HG03066 (cell line): ENCODE measurements at regions not wholly inside any gene's neighbourhood (a gene's known extent, or its start where the extent isn't known, plus 50 kb on each side); places are given as distances from the start of the nearest gene placed in this dataset.
"Not testable (repeated sequence)": the region's sequence is repeated elsewhere in the genome, so short reads cannot be mapped to it uniquely, and the experiment has no call there.

Experiments
- ATAC-seq: cut with Tn5 transposase; IDR thresholded peaks from one replicate; pipeline ENCODE4 v1.9.1; 2021; ENCODE audit warnings: low read depth; ENCODE audit not compliant: unreplicated experiment

GRCh38 chr10:10055656-10056442 is 961.8 kb upstream of the CELF2 start:
- no peak for ATAC-seq

- no peak for ATAC-seq
These were observed 960.7 kb upstream of the CELF2 start for GRCh38 chr10:10056961-10057360.

- ATAC-seq = no peak
These were observed 950.0 kb upstream of the CELF2 start for GRCh38 chr10:10067644-10068043.

GRCh38 chr10:10074847-10075246 is 942.8 kb upstream of the CELF2 start:
- not testable (repeated sequence) for ATAC-seq

- ATAC-seq = no peak
These were observed 939.2 kb upstream of the CELF2 start for GRCh38 chr10:10078446-10078845.

- ATAC-seq = no peak
These were observed 925.1 kb upstream of the CELF2 start for GRCh38 chr10:10092581-10092980.

GRCh38 chr10:10093021-10093420 is 924.7 kb upstream of the CELF2 start:
- no peak for ATAC-seq

GRCh38 chr10:10094691-10095090 is 923.0 kb upstream of the CELF2 start:
- no peak for ATAC-seq

GRCh38 chr10:10096296-10096695 is 921.4 kb upstream of the CELF2 start:
- ATAC-seq = no peak

GRCh38 chr10:10096898-10097297 is 920.8 kb upstream of the CELF2 start:
- ATAC-seq = no peak

- ATAC-seq = no peak
These were observed 916.6 kb upstream of the CELF2 start for GRCh38 chr10:10101106-10101505.

GRCh38 chr10:10110844-10111490 is 906.7 kb upstream of the CELF2 start:
- ATAC-seq = no peak

- no peak for ATAC-seq
These were observed 899.5 kb upstream of the CELF2 start for GRCh38 chr10:10118131-10118530.

GRCh38 chr10:10120671-10121070 is 897.0 kb upstream of the CELF2 start:
- ATAC-seq = no peak

GRCh38 chr10:10125676-10126075 is 892.0 kb upstream of the CELF2 start:
- no peak for ATAC-seq

GRCh38 chr10:10126218-10126617 is 891.5 kb upstream of the CELF2 start:
- no peak for ATAC-seq

GRCh38 chr10:10128387-10128786 is 889.3 kb upstream of the CELF2 start:
- no peak for ATAC-seq

- ATAC-seq = no peak
These were observed 887.0 kb upstream of the CELF2 start for GRCh38 chr10:10130686-10131085.

- no peak for ATAC-seq
These were observed 885.7 kb upstream of the CELF2 start for GRCh38 chr10:10132009-10132408.

- no peak for ATAC-seq
These were observed 884.4 kb upstream of the CELF2 start for GRCh38 chr10:10133281-10133680.

- ATAC-seq = no peak
These were observed 879.0 kb upstream of the CELF2 start for GRCh38 chr10:10138685-10139084.

GRCh38 chr10:10141782-10142382 is 875.8 kb upstream of the CELF2 start:
- ATAC-seq = no peak
